Trophoblast cell (in vitro differentiated cells and primary cell): ENCODE measurements at regions not wholly inside any gene's neighbourhood (a gene's known extent, or its start where the extent isn't known, plus 50 kb on each side); places are given as distances from the start of the nearest gene placed in this dataset.

Experiments
- DNase-seq, 2 donors: peaks; one replicate each; pipeline ENCODE4 v3.0.0-alpha.2; 2016
- H2AFZ ChIP-seq: 2 replicates; pipeline ENCODE4 v1.6.1; 2013; ENCODE audit warnings: low read length, moderate library complexity, mild to moderate bottlenecking; ENCODE audit not compliant: insufficient read depth, poor library complexity
- H2AK5ac ChIP-seq: 2 replicates; pipeline ENCODE4 v1.6.1; 2013; ENCODE audit warnings: mild to moderate bottlenecking, low read length
- H2BK120ac ChIP-seq: 2 replicates; pipeline ENCODE4 v1.6.1; 2013; ENCODE audit warnings: low read length, mild to moderate bottlenecking, moderate library complexity; ENCODE audit not compliant: insufficient read depth, poor library complexity
- H2BK12ac ChIP-seq: 2 replicates; pipeline ENCODE4 v1.6.1; 2013; ENCODE audit warnings: mild to moderate bottlenecking, low read length, moderate library complexity
- H2BK5ac ChIP-seq: 2 replicates; pipeline ENCODE4 v1.6.1; 2013; ENCODE audit warnings: low read length, low read depth, moderate library complexity, mild to moderate bottlenecking; ENCODE audit not compliant: poor library complexity
- H3K14ac ChIP-seq: 2 replicates; pipeline ENCODE4 v1.6.1; 2013; ENCODE audit warnings: mild to moderate bottlenecking, low read length
- H3K18ac ChIP-seq: 2 replicates; pipeline ENCODE4 v1.6.1; 2013; ENCODE audit warnings: mild to moderate bottlenecking, low read length
- H3K23ac ChIP-seq: 2 replicates; pipeline ENCODE4 v1.6.1; 2013; ENCODE audit warnings: low read length
- H3K27ac ChIP-seq: 2 replicates; pipeline ENCODE4 v1.5.1; 2013; ENCODE audit warnings: low read depth, mild to moderate bottlenecking, inconsistent platforms, low read length, moderate library complexity
- H3K27me3 ChIP-seq: 2 replicates; pipeline ENCODE4 v1.6.1; 2013; ENCODE audit warnings: inconsistent platforms, mild to moderate bottlenecking, low read length, moderate library complexity; ENCODE audit not compliant: insufficient read depth
- H3K36me3 ChIP-seq, 2 experiments: 1 replicate in 1 of 2; 2 replicates in 1 of 2; pipeline ENCODE4 v1.6.1; 2013; ENCODE audit warnings: low read length in 2 of 2, mild to moderate bottlenecking in 2 of 2, moderate library complexity in 1 of 2; ENCODE audit not compliant: insufficient read depth in 2 of 2, control insufficient read depth in 1 of 2
- H3K4ac ChIP-seq: 2 replicates; pipeline ENCODE4 v1.6.1; 2013; ENCODE audit warnings: low read depth, mild to moderate bottlenecking, low read length, moderate library complexity
- H3K4me1 ChIP-seq, 2 experiments: 1 replicate in 1 of 2; 2 replicates in 1 of 2; pipeline ENCODE4 v1.6.1; 2013; ENCODE audit warnings: low read length in 2 of 2, mild to moderate bottlenecking in 2 of 2, moderate library complexity in 1 of 2; ENCODE audit not compliant: insufficient read depth in 2 of 2, control insufficient read depth in 1 of 2
- H3K4me2 ChIP-seq: 2 replicates; pipeline ENCODE4 v1.6.1; 2013; ENCODE audit warnings: inconsistent platforms, mild to moderate bottlenecking, low read length, moderate library complexity
- H3K4me3 ChIP-seq: 2 replicates; pipeline ENCODE4 v1.5.1; 2013; ENCODE audit warnings: mild to moderate bottlenecking, low read depth, low read length, inconsistent platforms
- H3K79me1 ChIP-seq: one replicate; pipeline ENCODE4 v1.6.1; 2013; ENCODE audit warnings: low read length
- H3K79me2 ChIP-seq: 2 replicates; pipeline ENCODE4 v1.6.1; 2013; ENCODE audit warnings: low read length, mild to moderate bottlenecking; ENCODE audit not compliant: control insufficient read depth, insufficient read depth, poor library complexity
- H3K9ac ChIP-seq: 2 replicates; pipeline ENCODE4 v1.6.1; 2013; ENCODE audit warnings: mild to moderate bottlenecking, low read length
- H3K9me3 ChIP-seq: 2 replicates; pipeline ENCODE4 v1.6.1; 2013; ENCODE audit warnings: low read depth, mild to moderate bottlenecking, control low read depth, inconsistent platforms, low read length; ENCODE audit not compliant: insufficient read depth
- H4K12ac ChIP-seq: 2 replicates; pipeline ENCODE4 v1.6.1; 2013; ENCODE audit warnings: low read depth, mild to moderate bottlenecking, low read length, moderate library complexity
- H4K8ac ChIP-seq: 2 replicates; pipeline ENCODE4 v1.6.1; 2013; ENCODE audit warnings: low read depth, mild to moderate bottlenecking, low read length, moderate library complexity
- H4K91ac ChIP-seq: one replicate; pipeline ENCODE4 v1.6.1; 2013; ENCODE audit warnings: low read depth, mild to moderate bottlenecking, low read length, moderate library complexity
- WGBS: extraction: QIAGEN DNeasy Blood & Tissue Kit; methylation state at CpG from one replicate; pipeline ENCODE4 v1.1.7; 2013; ENCODE audit warnings: missing lambda C conversion rate; ENCODE audit not compliant: insufficient read length, insufficient coverage; ENCODE audit errors: extremely low coverage; 5-methylcytosine and 5-hydroxymethylcytosine counted together

- DNase-seq = no peak
- H4K91ac ChIP-seq = no peak overlapping the region
- H3K9me3 ChIP-seq = no peaks in the 10 kb centered on the region
- H3K23ac ChIP-seq = no peak overlapping the region
- H3K4ac ChIP-seq = no peak overlapping the region
- H3K14ac ChIP-seq = no peak overlapping the region
- H3K79me2 ChIP-seq = no peaks in the 10 kb centered on the region
- no peak overlapping the region for H2AFZ ChIP-seq
- no peaks in the 10 kb centered on the region for H3K36me3 ChIP-seq
- H4K12ac ChIP-seq = no peak overlapping the region
- H4K8ac ChIP-seq = no peak overlapping the region
- H2BK12ac ChIP-seq = no peak overlapping the region
- H2BK120ac ChIP-seq = no peak overlapping the region
- H3K27me3 ChIP-seq = no peaks in the 10 kb centered on the region
- no peak overlapping the region for H2BK5ac ChIP-seq
- H3K4me1 ChIP-seq = no peaks in the 10 kb centered on the region
- H3K18ac ChIP-seq = no peak overlapping the region
- H2AK5ac ChIP-seq = no peak overlapping the region
- H3K27ac ChIP-seq = no peak overlapping the region
- no CpG with 5 or more reads among the region's 3 CpGs for WGBS
- no peak overlapping the region for H3K9ac ChIP-seq
- H3K79me1 ChIP-seq = no peaks in the 10 kb centered on the region
- H3K4me3 ChIP-seq = no peak overlapping the region
- no peak overlapping the region for H3K4me2 ChIP-seq
These were observed 738.2 kb downstream of the ARAP2 start for GRCh38 chr4:35506161-35506560.

- Histone ChIP-seq H3K4me1 (no peaks in the 10 kb centered on the region), H2BK120ac (no peak overlapping the region), H3K79me2 (no peaks in the 10 kb centered on the region), H3K79me1 (no peaks in the 10 kb centered on the region), H3K36me3 (no peaks in the 10 kb centered on the region), H4K8ac (no peak overlapping the region), H3K14ac (no peak overlapping the region), H4K12ac (no peak overlapping the region), H2AK5ac (no peak overlapping the region), H3K23ac (no peak overlapping the region), H3K9me3 (no peaks in the 10 kb centered on the region), H3K27me3 (no peaks in the 10 kb centered on the region), H4K91ac (no peak overlapping the region), H2BK12ac (no peak overlapping the region), H2BK5ac (no peak overlapping the region), H3K27ac (no peak overlapping the region), H3K4ac (no peak overlapping the region), H3K9ac (no peak overlapping the region), H2AFZ (no peak overlapping the region), H3K4me2 (no peak overlapping the region), H3K18ac (no peak overlapping the region), H3K4me3 (no peak overlapping the region)
- WGBS = no CpG with 5 or more reads among the region's 4 CpGs
- no peak for DNase-seq
These were observed 732.5 kb downstream of the ARAP2 start for GRCh38 chr4:35511851-35512250.

- H3K4ac ChIP-seq = no peak overlapping the region
- H2BK120ac ChIP-seq = no peak overlapping the region
- H4K12ac ChIP-seq = no peak overlapping the region
- no peak overlapping the region for H2BK5ac ChIP-seq
- no peak overlapping the region for H4K91ac ChIP-seq
- no peak overlapping the region for H3K4me3 ChIP-seq
- H3K27ac ChIP-seq = no peak overlapping the region
- H3K4me1 ChIP-seq = no peaks in the 10 kb centered on the region
- no peak overlapping the region for H2BK12ac ChIP-seq
- no peak overlapping the region for H4K8ac ChIP-seq
- no peak for DNase-seq
- no peak overlapping the region for H3K14ac ChIP-seq
- H3K4me2 ChIP-seq = no peak overlapping the region
- no peak overlapping the region for H3K9ac ChIP-seq
- no peaks in the 10 kb centered on the region for H3K79me2 ChIP-seq
- no peaks in the 10 kb centered on the region for H3K9me3 ChIP-seq
- peaks cover 4% of the 10 kb centered on the region for H3K79me1 ChIP-seq
- H3K18ac ChIP-seq = no peak overlapping the region
- no peak overlapping the region for H3K23ac ChIP-seq
- no peak overlapping the region for H2AK5ac ChIP-seq
- H3K36me3 ChIP-seq = no peaks in the 10 kb centered on the region
- WGBS = no CpG with 5 or more reads among the region's 1 CpG
- no peaks in the 10 kb centered on the region for H3K27me3 ChIP-seq
- H2AFZ ChIP-seq = no peak overlapping the region
These were observed 728.2 kb downstream of the ARAP2 start for GRCh38 chr4:35516102-35516501.

- peak overlapping the region; percentile 43 for H2BK120ac ChIP-seq
- H3K79me2 ChIP-seq = no peaks in the 10 kb centered on the region
- H3K4me1 ChIP-seq = no peaks in the 10 kb centered on the region
- no peaks in the 10 kb centered on the region for H3K9me3 ChIP-seq
- H3K14ac ChIP-seq = peak overlapping the region; percentile 48
- H3K36me3 ChIP-seq = no peaks in the 10 kb centered on the region
- H3K27me3 ChIP-seq = no peaks in the 10 kb centered on the region
- H4K8ac ChIP-seq = peak overlapping the region; percentile 88
- peak overlapping the region; percentile 1 for H3K27ac ChIP-seq
- H3K79me1 ChIP-seq = peaks cover 4% of the 10 kb centered on the region
- no peak overlapping the region for H3K4me3 ChIP-seq
- H3K23ac ChIP-seq = no peak overlapping the region
- peak overlapping the region; percentile 13 for H2BK12ac ChIP-seq
- H2AK5ac ChIP-seq = no peak overlapping the region
- H2AFZ ChIP-seq = peak overlapping the region; percentile 52
- H4K91ac ChIP-seq = peak overlapping the region; percentile 73
- no CpG with 5 or more reads among the region's 1 CpG for WGBS
- H3K18ac ChIP-seq = peak overlapping the region; percentile 23
- H3K4me2 ChIP-seq = no peak overlapping the region
- no peak overlapping the region for H4K12ac ChIP-seq
- no peak overlapping the region for H3K9ac ChIP-seq
- H3K4ac ChIP-seq = peak overlapping the region; percentile 10
- peak; percentile 7 to 41 for DNase-seq
- H2BK5ac ChIP-seq = peak overlapping the region; percentile 82
These were observed 724.3 kb downstream of the ARAP2 start for GRCh38 chr4:35520059-35520458.
